H1 (cell line): ENCODE measurements at regions not wholly inside any gene's neighbourhood (a gene's known extent, or its start where the extent isn't known, plus 50 kb on each side); places are given as distances from the start of the nearest gene placed in this dataset.

ENCODE experiments used
- CTCF ChIA-PET: fragments of 300-600 bp; sonication (Branson Sonifier 250); formaldehyde crosslinking; loops from one replicate; lab custom pipeline; 2021; ENCODE audit not compliant: partially characterized antibody; lab: Charles Lee
- POLR2A ChIA-PET: fragments of 300-600 bp; sonication (Branson Sonifier 250); formaldehyde crosslinking; loops from one replicate; lab custom pipeline; 2021; ENCODE audit warnings: inconsistent platforms; ENCODE audit not compliant: partially characterized antibody; lab: Charles Lee
- DNase-seq, 2 experiments: peaks; one replicate each; pipeline versions ENCODE4 v3.0.0 to v3.0.0-alpha.2; 2010 to 2022; ENCODE audit warnings: low spot score in 2 of 2, low read depth in 1 of 2, mixed read lengths in 1 of 2
- FAIRE-seq: peaks from 2 replicates; lab custom pipeline; 2011; peaks lifted over from hg19 to GRCh38; lab: Jason Lieb, UNC
- H2AFZ ChIP-seq: 2 replicates; pipeline ENCODE4 v1.8.1; 2012; ENCODE audit warnings: low read length, inconsistent platforms
- H2AK5ac ChIP-seq: 2 replicates; pipeline ENCODE4 v1.6.1; 2013; ENCODE audit warnings: low read depth, low read length
- H2BK120ac ChIP-seq: replicated peaks from 2 replicates; pipeline ENCODE3; 2013; ENCODE audit warnings: low read depth, low read length, inconsistent platforms
- H2BK12ac ChIP-seq: 2 replicates; pipeline ENCODE4 v1.6.1; 2013; ENCODE audit warnings: low read depth, low read length
- H2BK15ac ChIP-seq: 2 replicates; pipeline ENCODE4 v1.6.1; 2013; ENCODE audit warnings: low read length
- H2BK20ac ChIP-seq: 2 replicates; pipeline ENCODE4 v1.6.1; 2013; ENCODE audit warnings: low read length
- H2BK5ac ChIP-seq: 2 replicates; pipeline ENCODE4 v1.6.1; 2013; ENCODE audit warnings: low read depth, low read length
- H3K14ac ChIP-seq: 2 replicates; pipeline ENCODE4 v1.6.1; 2013; ENCODE audit warnings: inconsistent platforms; ENCODE audit not compliant: insufficient read length
- H3K18ac ChIP-seq: 2 replicates; pipeline ENCODE4 v1.6.1; 2013; ENCODE audit warnings: low read length; ENCODE audit errors: extremely low read depth
- H3K23ac ChIP-seq: 2 replicates; pipeline ENCODE4 v1.6.1; 2013; ENCODE audit warnings: inconsistent platforms; ENCODE audit not compliant: insufficient read length
- H3K23me2 ChIP-seq: 2 replicates; pipeline ENCODE4 v1.6.1; 2013; ENCODE audit warnings: low read depth, low read length
- H3K27ac ChIP-seq: 2 replicates; pipeline ENCODE4 v1.6.1; 2011; ENCODE audit warnings: low read depth, low read length, inconsistent platforms
- H3K27me3 ChIP-seq, 4 experiments: replicated peaks in 1 of 4; 1 replicate in 1 of 4; 2 replicates in 3 of 4; pipeline versions ENCODE4 v1.6.1 to v1.8.1; 2011 to 2013; ENCODE audit warnings: low read length in 3 of 4, mild to moderate bottlenecking in 3 of 4, inconsistent platforms in 2 of 4, mixed read lengths in 2 of 4, moderate library complexity in 1 of 4; ENCODE audit not compliant: control insufficient read depth in 3 of 4, insufficient read depth in 3 of 4; ENCODE audit errors: extremely low read depth in 1 of 4
- H3K36me3 ChIP-seq, 4 experiments: 2 replicates each; pipeline versions ENCODE4 v1.6.1 to v1.8.1; 2011 to 2013; ENCODE audit warnings: mild to moderate bottlenecking in 4 of 4, low read length in 3 of 4, moderate library complexity in 2 of 4, control low read depth in 1 of 4, inconsistent platforms in 1 of 4; ENCODE audit not compliant: insufficient read depth in 4 of 4, control insufficient read depth in 2 of 4
- H3K4ac ChIP-seq: replicated peaks from 2 replicates; pipeline ENCODE3; 2013; ENCODE audit warnings: low read length, low read depth, mixed read lengths, inconsistent platforms; ENCODE audit not compliant: insufficient read length
- H3K4me1 ChIP-seq, 4 experiments: replicated peaks in 1 of 4; 1 replicate in 1 of 4; 2 replicates in 3 of 4; pipeline versions ENCODE4 v1.6.1 to v1.8.1; 2011 to 2013; ENCODE audit warnings: low read length in 3 of 4, inconsistent platforms in 2 of 4, mixed read lengths in 1 of 4; ENCODE audit not compliant: insufficient read depth in 4 of 4, control insufficient read depth in 3 of 4
- H3K4me2 ChIP-seq, 2 experiments: 2 replicates each; pipeline versions ENCODE4 v1.6.1 to v1.8.1; 2011 to 2013; ENCODE audit warnings: low read depth in 2 of 2, low read length in 2 of 2, control low read depth in 1 of 2, inconsistent platforms in 1 of 2, mild to moderate bottlenecking in 1 of 2; ENCODE audit not compliant: insufficient read depth in 1 of 2
- H3K4me3 ChIP-seq, 4 experiments: fragments of 200-600, 300-600 bp in 1 of 4; sonication (generic), shearing (Covaris generic), sonication (Bioruptor Twin) in 1 of 4; 2 replicates each; pipeline versions ENCODE4 v1.5.1 to v1.8.1; 2011 to 2016; ENCODE audit warnings: low read length in 4 of 4, low read depth in 3 of 4, control low read depth in 2 of 4, inconsistent platforms in 2 of 4, mild to moderate bottlenecking in 2 of 4, mixed read lengths in 1 of 4, moderate library complexity in 1 of 4; ENCODE audit not compliant: insufficient read depth in 2 of 4; ENCODE audit errors: extremely low read depth in 1 of 4
- H3K56ac ChIP-seq: replicated peaks from 2 replicates; pipeline ENCODE3; 2013; ENCODE audit warnings: low read depth, mild to moderate bottlenecking, mixed read lengths, low read length, inconsistent platforms; ENCODE audit not compliant: insufficient read length
- H3K79me1 ChIP-seq: 2 replicates; pipeline ENCODE4 v1.6.1; 2013; ENCODE audit warnings: low read depth, low read length, control low read depth
- H3K79me2 ChIP-seq, 2 experiments: 2 replicates each; pipeline versions ENCODE4 v1.6.1 to v1.8.1; 2012 to 2013; ENCODE audit warnings: low read length in 2 of 2, mild to moderate bottlenecking in 2 of 2, inconsistent platforms in 1 of 2; ENCODE audit not compliant: insufficient read depth in 2 of 2, control insufficient read depth in 1 of 2
- H3K9ac ChIP-seq, 4 experiments: replicated peaks in 1 of 4; 1 replicate in 1 of 4; 2 replicates in 3 of 4; pipeline versions ENCODE4 v1.6.1 to v1.8.1; 2011 to 2013; ENCODE audit warnings: low read depth in 3 of 4, low read length in 3 of 4, control low read depth in 2 of 4, mild to moderate bottlenecking in 2 of 4, moderate library complexity in 2 of 4, inconsistent platforms in 1 of 4; ENCODE audit errors: extremely low read depth in 1 of 4
- H3K9me3 ChIP-seq, 2 experiments: 2 replicates each; pipeline versions ENCODE4 v1.6.1 to v1.8.1; 2012 to 2013; ENCODE audit warnings: mild to moderate bottlenecking in 2 of 2, moderate library complexity in 2 of 2, control low read depth in 1 of 2, inconsistent platforms in 1 of 2, low read depth in 1 of 2, low read length in 1 of 2, mixed read lengths in 1 of 2; ENCODE audit not compliant: insufficient read depth in 2 of 2
- H4K20me1 ChIP-seq, 2 experiments: replicated peaks in 1 of 2; 2 replicates each; pipeline versions ENCODE3 to v1.8.1; 2011 to 2013; ENCODE audit warnings: inconsistent platforms in 2 of 2, low read length in 2 of 2, mild to moderate bottlenecking in 1 of 2; ENCODE audit not compliant: insufficient read depth in 2 of 2, control insufficient read depth in 1 of 2
- H4K5ac ChIP-seq: 2 replicates; pipeline ENCODE4 v1.6.1; 2013; ENCODE audit warnings: low read length, low read depth, mixed read lengths, inconsistent platforms; ENCODE audit not compliant: insufficient read length
- H4K8ac ChIP-seq: 2 replicates; pipeline ENCODE4 v1.8.0; 2013; ENCODE audit warnings: mild to moderate bottlenecking, moderate library complexity, low read length, inconsistent platforms; ENCODE audit not compliant: insufficient read depth; ENCODE audit errors: extremely low read depth
- H4K91ac ChIP-seq: replicated peaks from 2 replicates; pipeline ENCODE3; 2013; ENCODE audit warnings: low read length, mixed read lengths, inconsistent platforms; ENCODE audit not compliant: insufficient read length
- CTBP2 ChIP-seq: IDR thresholded peaks from 2 replicates; pipeline ENCODE4 v1.7.0; 2011; ENCODE audit warnings: borderline replicate concordance, mild to moderate bottlenecking, moderate library complexity, mixed read lengths, low read length; ENCODE audit not compliant: insufficient read depth, insufficient read length
- EZH2 ChIP-seq: fragments of 200-600 bp; sonication (generic); IDR thresholded peaks from 2 replicates; pipeline ENCODE4 v1.7.1; 2012; ENCODE audit warnings: low read depth, mild to moderate bottlenecking, moderate library complexity, low read length, inconsistent platforms; ENCODE audit not compliant: severe bottlenecking
- GABPA ChIP-seq: IDR thresholded peaks from 2 replicates; pipeline ENCODE4 v1.6.1; 2011; ENCODE audit warnings: mild to moderate bottlenecking, low read length, moderate library complexity, borderline replicate concordance; ENCODE audit not compliant: insufficient read depth
- KDM1A ChIP-seq: fragments of 200-600, 300-600 bp; sonication (generic); IDR thresholded peaks from 2 replicates; pipeline ENCODE4 v1.7.1; 2016; ENCODE audit warnings: mild to moderate bottlenecking, low read length, borderline replicate concordance
- RAD21 ChIP-seq, 2 experiments: IDR thresholded peaks in 1 of 2; conservative IDR thresholded peaks in 1 of 2; 2 replicates each; pipeline ENCODE4 v1.6.1; 2011; ENCODE audit warnings: low read depth in 2 of 2, low read length in 2 of 2, improper control_type of control experiment in 1 of 2, inconsistent platforms in 1 of 2, mild to moderate bottlenecking in 1 of 2, moderate library complexity in 1 of 2
- RBBP5 ChIP-seq: IDR thresholded peaks from 2 replicates; pipeline ENCODE4 v1.7.1; 2012; ENCODE audit warnings: low read depth, mild to moderate bottlenecking, inconsistent platforms, low read length, moderate library complexity, borderline replicate concordance
- RNF2 ChIP-seq: fragments of 200-900, 300-1000 bp; sonication (generic); IDR thresholded peaks from 2 replicates; pipeline ENCODE4 v1.7.1; 2016; ENCODE audit warnings: borderline replicate concordance, low read depth, mild to moderate bottlenecking, antibody characterized with exemption, low read length; ENCODE audit not compliant: poor library complexity, severe bottlenecking; ENCODE audit errors: missing control alignments
- SP1 ChIP-seq: IDR thresholded peaks from 2 replicates; pipeline ENCODE4 v1.6.1; 2011; ENCODE audit warnings: low read depth, low read length
- SP2 ChIP-seq: IDR thresholded peaks from 2 replicates; pipeline ENCODE4 v1.6.1; 2012; ENCODE audit warnings: mild to moderate bottlenecking, low read length, inconsistent platforms
- SP4 ChIP-seq: IDR thresholded peaks from 2 replicates; pipeline ENCODE4 v1.6.1; 2012; ENCODE audit warnings: low read length, inconsistent platforms
- SRF ChIP-seq: IDR thresholded peaks from 2 replicates; pipeline ENCODE4 v1.6.1; 2011; ENCODE audit warnings: mild to moderate bottlenecking, low read depth, low read length, moderate library complexity
- SUZ12 ChIP-seq: fragments of 200-600 bp; sonication (generic); IDR thresholded peaks from 2 replicates; pipeline ENCODE4 v1.6.1; 2012; ENCODE audit warnings: mild to moderate bottlenecking, inconsistent platforms, low read length, moderate library complexity, mixed read lengths
- YY1 ChIP-seq: IDR thresholded peaks from 2 replicates; pipeline ENCODE4 v1.6.1; 2011; ENCODE audit warnings: low read depth, mild to moderate bottlenecking, low read length
- WGBS, 2 experiments: shearing (Covaris generic) in 1 of 2; methylation state at CpG; one replicate each; pipeline versions ENCODE4 v1.1.6 to v1.1.7; 2013 to 2015; ENCODE audit warnings: low lambda C conversion rate in 2 of 2, mixed read lengths in 2 of 2, inconsistent platforms in 1 of 2, low coverage in 1 of 2, missing lambda C conversion rate in 1 of 2; ENCODE audit not compliant: insufficient replicate concordance in 2 of 2, insufficient coverage in 1 of 2, insufficient read length in 1 of 2; ENCODE audit errors: extremely low coverage in 1 of 2, missing lambda C conversion rate in 1 of 2; 5-methylcytosine and 5-hydroxymethylcytosine counted together

DNA sequence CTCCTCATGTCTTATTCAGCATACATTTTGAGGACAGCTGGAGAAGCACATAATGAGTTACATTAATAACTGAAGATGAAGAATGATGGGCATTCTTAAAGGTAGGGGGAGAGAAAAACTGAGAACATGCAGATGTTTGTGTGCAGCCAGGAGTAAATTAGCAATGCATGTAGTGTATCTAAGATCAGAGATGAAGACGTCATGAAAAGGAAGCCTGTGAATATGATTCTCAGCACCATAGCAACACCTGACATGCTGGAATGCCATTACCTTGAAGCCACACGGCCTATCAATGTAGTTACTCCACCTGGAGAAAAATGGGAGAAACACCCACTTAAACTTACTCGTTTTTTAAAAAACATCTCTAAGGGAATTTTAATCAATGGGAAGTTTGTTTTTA is 607.1 kb downstream of the PTPRC start:
- Histone ChIP-seq H3K27ac (no peak overlapping the region), H3K4me3 (no peak overlapping the region), H3K4me2 (no peak overlapping the region), H3K79me2 (no peaks in the 10 kb centered on the region), H3K27me3 (no peaks in the 10 kb centered on the region), H3K79me1 (no peaks in the 10 kb centered on the region), H3K4ac (no peak overlapping the region), H3K18ac (no peak overlapping the region), H3K23me2 (no peaks in the 10 kb centered on the region), H4K20me1 (no peaks in the 10 kb centered on the region), H2AK5ac (no peak overlapping the region), H3K36me3 (no peaks in the 10 kb centered on the region), H3K56ac (no peak overlapping the region), H2BK12ac (no peak overlapping the region), H3K4me1 (no peaks in the 10 kb centered on the region), H4K5ac (no peak overlapping the region), H2BK20ac (no peak overlapping the region), H3K23ac (no peak overlapping the region), H3K14ac (no peak overlapping the region), H2AFZ (no peak overlapping the region), H4K8ac (no peak overlapping the region), H2BK15ac (no peak overlapping the region), H2BK5ac (no peak overlapping the region), H3K9ac (no peak overlapping the region), H2BK120ac (no peak overlapping the region), H3K9me3 (no peaks in the 10 kb centered on the region), H4K91ac (no peak overlapping the region)
- POLR2A ChIA-PET: no interaction called here
- FAIRE-seq (no peak), DNase-seq (no peak)
- CTCF ChIA-PET: interaction anchor here (1.1 to 1.5 kb wide), 3 partner anchors 11 to 13 kb away, joined by 3 to 4 read pairs (median 3); no protein-coding TSS in a partner anchor
- 86% methylated on average over 3 of the region's 3 CpGs; no CpG with 5 or more reads in 1 of the 2 experiments for WGBS, 2 experiments
- TF ChIP-seq SUZ12: no peak
- TF ChIP-seq RNF2: no peak
- no peak for TF ChIP-seq EZH2
- TF ChIP-seq SP1: no peak
- no peak for TF ChIP-seq RBBP5
- TF ChIP-seq KDM1A: no peak
- no peak for TF ChIP-seq RAD21 (IDR thresholded peaks at IDR 0.05 in 1 of 2, conservative IDR thresholded peaks at IDR 0.05 in 1 of 2; ENCODE audit: low read depth in 2 of 2, low read length in 2 of 2)
- TF ChIP-seq YY1: no peak
- TF ChIP-seq SRF: no peak
- no peak for TF ChIP-seq SP2
- TF ChIP-seq SP4: no peak
- TF ChIP-seq GABPA: no peak
- no peak for TF ChIP-seq CTBP2
